Activated T-helper 2 cell treated with anti-CD3 and anti-CD28 coated beads, Interferon-gamma antibody, Interleukin-2, Interleukin-4, amounts not matched to agents 10 μg/mL and 5 μg/mL and 100 μg/mL, durations not matched to agents 14 hours and 24 hours and 36 hours (primary cell): ENCODE measurements at regions not wholly inside any gene's neighbourhood (a gene's known extent, or its start where the extent isn't known, plus 50 kb on each side); places are given as distances from the start of the nearest gene placed in this dataset.
"Not testable (repeated sequence)": the region's sequence is repeated elsewhere in the genome, so short reads cannot be mapped to it uniquely, and the experiment has no call there.

ENCODE experiments used
- DNase-seq: peaks from one replicate; pipeline ENCODE4 v3.0.0; 2021; ENCODE audit warnings: low spot score
- H3K27ac Mint-ChIP-seq: one replicate; pipeline ENCODE4 v1.8.0; 2021; ENCODE audit warnings: mixed read lengths
- H3K27me3 Mint-ChIP-seq: one replicate; pipeline ENCODE4 v1.8.0; 2021; ENCODE audit warnings: low read depth, mixed read lengths
- H3K36me3 Mint-ChIP-seq: one replicate; pipeline ENCODE4 v1.8.0; 2021; ENCODE audit warnings: low read depth, mixed read lengths
- H3K4me1 Mint-ChIP-seq: one replicate; pipeline ENCODE4 v1.8.0; 2021; ENCODE audit warnings: low read depth, mixed read lengths
- H3K4me3 Mint-ChIP-seq: one replicate; pipeline ENCODE4 v1.8.0; 2021; ENCODE audit warnings: low read depth, mild to moderate bottlenecking, moderate library complexity, mixed read lengths
- H3K9me3 Mint-ChIP-seq: one replicate; pipeline ENCODE4 v1.8.0; 2021; ENCODE audit warnings: mixed read lengths
- intact Hi-C: fragments of 100-400 bp; cut with micrococcal nuclease; formaldehyde crosslinking; loops from one replicate; pipeline ENCODE4 v1.15.1; 2023

DNA sequence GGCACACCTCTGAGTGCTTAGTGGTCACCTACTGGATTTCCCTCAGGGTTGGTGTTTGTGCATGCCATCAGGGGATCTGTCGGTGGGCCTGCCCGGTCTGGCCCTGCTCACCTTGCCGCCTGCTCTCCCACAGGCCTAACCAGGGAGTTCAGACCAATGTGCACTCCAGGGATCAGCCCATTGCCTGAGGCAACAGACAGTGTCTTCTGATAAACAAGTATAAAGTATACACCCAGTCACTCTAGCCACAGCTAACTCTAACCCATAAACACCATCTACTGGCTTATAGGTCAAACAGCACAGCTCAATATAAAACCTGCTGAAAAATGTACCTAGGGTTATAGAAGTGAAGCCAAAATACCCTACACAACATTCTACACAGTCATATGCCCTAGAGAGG, 1300.0 kb downstream of the PLA2G4A start:
- Mint-ChIP-seq H3K4me1 (no peaks in the 10 kb centered on the region), H3K9me3 (peaks cover 8% of the 10 kb centered on the region), H3K27me3 (no peaks in the 10 kb centered on the region), H3K27ac (no peak overlapping the region), H3K4me3 (no peak overlapping the region), H3K36me3 (no peaks in the 10 kb centered on the region)
- no peak for DNase-seq
- intact Hi-C loops = no loop called here

DNA sequence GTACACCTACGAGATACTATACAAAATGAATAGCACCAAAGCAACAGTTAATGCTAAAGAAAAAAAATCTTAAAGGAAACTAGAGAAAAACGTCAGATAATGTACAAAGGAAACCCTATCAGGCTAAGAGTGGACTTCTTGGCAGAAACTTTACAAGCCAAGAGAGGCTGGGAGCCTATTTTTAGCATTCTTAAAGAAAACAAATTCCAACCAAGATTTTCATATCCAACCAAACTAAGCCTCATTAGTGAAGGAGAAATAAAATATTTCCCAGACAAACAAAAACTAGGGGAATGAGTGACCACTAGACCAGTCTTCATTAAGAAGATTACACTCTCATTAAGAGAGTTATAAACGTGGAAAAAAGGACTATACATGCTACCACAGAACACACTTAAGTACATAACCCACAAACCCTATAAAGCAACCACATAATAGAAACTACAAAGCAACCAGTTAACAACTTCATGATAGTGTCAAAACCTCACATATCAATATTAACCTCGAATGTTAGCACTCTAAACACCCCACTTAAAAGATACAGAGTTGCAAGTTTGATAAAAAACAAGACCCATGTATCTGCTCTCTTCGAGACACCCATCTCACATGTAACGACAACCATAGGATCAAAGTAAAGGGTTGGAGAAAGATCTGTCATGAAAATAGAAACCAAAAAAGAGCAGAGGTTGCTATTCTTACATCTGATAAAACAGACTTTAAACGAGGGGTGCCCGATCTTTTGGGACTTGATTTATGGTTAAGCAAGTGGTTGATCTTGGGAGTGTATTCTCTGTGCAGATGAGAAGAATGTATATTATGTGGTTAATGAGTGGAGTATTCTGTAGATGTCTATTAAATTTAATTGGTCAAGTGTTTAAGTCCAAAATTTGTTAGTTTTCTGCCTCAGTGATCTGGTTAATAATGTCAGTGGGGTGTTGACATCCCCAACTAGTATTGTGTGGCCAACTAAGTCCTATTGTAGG, 1301.4 kb downstream of the PLA2G4A start:
- H3K4me1 Mint-ChIP-seq = no peaks in the 10 kb centered on the region
- no peaks in the 10 kb centered on the region for H3K36me3 Mint-ChIP-seq
- H3K9me3 Mint-ChIP-seq = peaks cover 13% of the 10 kb centered on the region
- H3K27ac Mint-ChIP-seq = no peak overlapping the region
- no peak overlapping the region for H3K4me3 Mint-ChIP-seq
- intact Hi-C loops = no loop called here
- no peaks in the 10 kb centered on the region for H3K27me3 Mint-ChIP-seq
- DNase-seq = no peak

DNA sequence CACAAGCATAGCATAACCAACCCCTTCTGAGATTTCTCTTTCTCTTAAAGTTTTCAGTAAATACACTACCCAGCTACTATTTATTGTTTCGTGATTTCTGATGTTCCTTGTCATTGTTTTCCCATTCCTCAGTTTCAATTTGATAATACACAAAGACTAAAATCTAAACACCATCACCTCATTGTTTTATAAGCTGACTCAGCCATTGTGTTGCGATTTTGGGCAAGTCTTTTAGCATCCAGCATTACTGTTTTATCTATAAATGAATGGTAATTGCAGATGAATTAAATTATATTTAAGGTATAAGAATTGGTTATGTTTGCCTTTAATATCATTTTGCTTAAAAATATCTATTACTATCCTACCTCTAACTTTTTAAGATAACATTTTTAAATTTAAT, 1308.5 kb downstream of the PLA2G4A start:
- Mint-ChIP-seq H3K4me3 (no peak overlapping the region), H3K27ac (no peak overlapping the region), H3K36me3 (no peaks in the 10 kb centered on the region), H3K27me3 (no peaks in the 10 kb centered on the region), H3K4me1 (no peaks in the 10 kb centered on the region), H3K9me3 (peaks cover 9% of the 10 kb centered on the region)
- no peak for DNase-seq
- intact Hi-C loops = no loop called here

DNA sequence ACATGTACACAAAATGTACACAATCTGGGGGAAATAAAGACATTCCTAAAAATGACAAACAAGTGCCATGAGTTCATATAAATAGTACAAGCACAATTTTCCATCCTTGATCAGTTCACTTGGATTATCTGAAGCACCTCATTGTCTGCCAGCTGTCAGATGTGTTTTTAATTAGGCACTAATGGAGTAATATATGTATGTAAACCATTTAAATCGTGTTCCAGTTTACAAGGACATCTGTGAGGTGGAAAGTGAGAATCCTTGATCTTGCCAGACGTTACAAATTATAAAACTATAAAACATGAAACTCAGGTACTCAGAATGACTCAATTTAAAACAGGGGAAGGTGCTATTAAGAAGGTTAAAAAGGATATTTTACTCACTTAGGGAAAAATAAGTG, 1312.2 kb downstream of the PLA2G4A start:
- Mint-ChIP-seq H3K27me3 (no peaks in the 10 kb centered on the region), H3K36me3 (no peaks in the 10 kb centered on the region), H3K4me1 (no peaks in the 10 kb centered on the region), H3K27ac (no peak overlapping the region), H3K9me3 (peaks cover 13% of the 10 kb centered on the region), H3K4me3 (no peak overlapping the region)
- no peak for DNase-seq
- intact Hi-C loops = no loop called here

DNA sequence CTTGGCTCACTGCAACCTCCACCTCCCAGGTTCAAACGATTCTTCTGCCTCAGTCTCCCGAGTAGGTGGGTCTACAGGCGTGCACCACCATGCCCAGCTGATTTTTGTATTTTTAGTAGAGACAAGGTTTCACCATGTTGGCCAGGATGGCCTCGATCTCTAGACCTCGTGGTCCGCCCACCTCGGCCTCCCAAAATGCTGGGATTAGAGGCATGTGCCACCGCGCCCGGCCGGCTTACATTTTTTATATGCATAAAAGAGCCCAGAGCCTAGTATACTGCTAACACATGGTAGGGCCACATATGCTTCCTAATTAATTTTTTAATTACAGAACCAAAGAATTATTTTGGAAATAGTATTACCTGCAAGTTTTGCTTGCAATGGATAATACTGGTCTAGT, 1325.4 kb downstream of the PLA2G4A start:
- Mint-ChIP-seq H3K27me3 (no peaks in the 10 kb centered on the region), H3K4me3 (no peak overlapping the region), H3K9me3 (no peaks in the 10 kb centered on the region), H3K36me3 (no peaks in the 10 kb centered on the region), H3K27ac (no peak overlapping the region), H3K4me1 (no peaks in the 10 kb centered on the region)
- intact Hi-C loops = no loop called here
- DNase-seq = no peak

DNA sequence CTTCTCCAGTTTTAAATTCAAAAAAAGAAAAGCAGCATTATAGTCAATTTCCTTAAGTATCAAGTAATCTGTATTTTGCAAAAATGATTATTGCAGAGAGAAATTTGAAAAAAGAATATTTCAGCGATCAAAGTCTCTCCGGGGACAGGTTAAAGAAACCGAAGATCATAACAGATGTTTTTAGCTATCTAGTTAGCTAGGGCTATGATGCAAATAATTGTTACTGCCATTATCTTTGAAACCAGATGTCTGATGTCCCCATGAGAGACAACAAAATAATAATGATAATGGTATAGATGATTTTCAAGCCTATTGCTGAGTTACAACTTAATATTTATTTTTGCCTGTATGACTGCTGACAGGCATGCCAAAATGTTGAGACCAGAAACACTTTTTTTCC, 1326.0 kb downstream of the PLA2G4A start:
- H3K4me1 Mint-ChIP-seq = no peaks in the 10 kb centered on the region
- no peaks in the 10 kb centered on the region for H3K9me3 Mint-ChIP-seq
- H3K27me3 Mint-ChIP-seq = no peaks in the 10 kb centered on the region
- H3K27ac Mint-ChIP-seq = no peak overlapping the region
- no peak for DNase-seq
- H3K4me3 Mint-ChIP-seq = no peak overlapping the region
- intact Hi-C loops = no loop called here
- no peaks in the 10 kb centered on the region for H3K36me3 Mint-ChIP-seq

DNA sequence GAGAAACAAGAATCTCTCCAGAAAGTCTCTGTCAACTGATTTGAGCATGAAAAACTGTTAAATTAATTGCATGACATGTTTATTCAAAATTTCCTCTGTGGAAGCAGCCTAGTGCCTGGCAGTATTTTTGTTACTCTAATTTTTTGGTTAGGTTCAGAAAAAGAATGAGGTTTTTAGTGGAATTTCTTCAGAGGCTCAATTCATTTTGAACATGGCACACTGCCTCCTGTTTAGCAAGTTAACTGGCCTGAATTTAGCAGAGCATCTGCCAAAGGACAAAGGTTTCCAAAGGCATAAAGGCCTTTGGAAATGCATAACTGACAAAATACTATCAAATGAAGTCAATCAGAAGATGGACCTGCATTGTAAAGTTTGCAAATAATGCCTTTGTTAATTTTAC, 1326.5 kb downstream of the PLA2G4A start:
- Mint-ChIP-seq H3K27ac (no peak overlapping the region), H3K36me3 (no peaks in the 10 kb centered on the region), H3K27me3 (no peaks in the 10 kb centered on the region), H3K4me1 (no peaks in the 10 kb centered on the region), H3K9me3 (peaks cover 2% of the 10 kb centered on the region), H3K4me3 (no peak overlapping the region)
- DNase-seq = no peak
- intact Hi-C loops = no loop called here

DNA sequence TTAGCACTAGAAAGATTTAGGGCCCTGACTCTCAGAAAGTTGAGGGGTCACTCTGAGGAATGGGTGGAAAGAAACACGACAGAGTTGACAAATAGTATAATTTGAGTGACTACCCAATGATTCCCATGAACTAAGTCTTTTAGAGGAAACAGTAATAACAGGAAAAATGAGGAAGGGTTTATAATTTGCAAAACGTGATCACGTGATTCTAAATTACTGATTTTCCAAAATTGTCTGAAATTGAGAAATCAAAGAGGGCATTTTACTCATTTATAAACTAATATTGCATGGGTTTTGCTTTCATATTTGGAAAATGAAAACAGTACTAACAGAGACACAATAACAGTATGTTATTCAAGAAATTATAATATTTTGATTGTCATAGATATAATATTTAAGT, 1335.7 kb downstream of the PLA2G4A start:
- intact Hi-C loops = no loop called here
- Mint-ChIP-seq H3K9me3 (peaks cover 8% of the 10 kb centered on the region), H3K27ac (no peak overlapping the region)

DNA sequence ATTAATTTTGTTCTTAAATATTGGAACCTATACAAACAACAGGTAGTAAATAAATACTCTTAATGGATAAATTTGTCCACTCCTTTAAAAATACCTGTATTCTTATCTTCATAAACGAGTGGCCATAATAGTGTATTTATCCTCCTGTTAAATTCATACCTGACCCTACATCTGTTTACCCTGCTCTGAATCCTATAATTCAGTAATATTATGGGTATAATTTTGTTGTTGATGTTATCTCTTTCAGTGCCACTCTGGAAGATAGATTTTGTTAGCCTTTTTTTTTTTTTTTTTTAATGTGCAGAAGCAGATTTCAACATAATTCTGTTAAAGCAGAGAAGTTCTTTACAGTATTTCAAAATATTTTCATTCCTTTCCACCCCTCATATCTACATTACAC, 1337.9 kb downstream of the PLA2G4A start:
- no peaks in the 10 kb centered on the region for H3K27me3 Mint-ChIP-seq
- intact Hi-C loops = no loop called here
- peaks cover 3% of the 10 kb centered on the region for H3K9me3 Mint-ChIP-seq
- no peak for DNase-seq
- no peaks in the 10 kb centered on the region for H3K36me3 Mint-ChIP-seq
- no peaks in the 10 kb centered on the region for H3K4me1 Mint-ChIP-seq
- H3K27ac Mint-ChIP-seq = no peak overlapping the region
- H3K4me3 Mint-ChIP-seq = no peak overlapping the region

More for the DNA sequence above, 1335.7 kb downstream of the PLA2G4A start:
- H3K27me3 Mint-ChIP-seq = no peaks in the 10 kb centered on the region
- H3K4me3 Mint-ChIP-seq = no peak overlapping the region
- H3K4me1 Mint-ChIP-seq = no peaks in the 10 kb centered on the region
- no peak for DNase-seq
- H3K36me3 Mint-ChIP-seq = no peaks in the 10 kb centered on the region

DNA sequence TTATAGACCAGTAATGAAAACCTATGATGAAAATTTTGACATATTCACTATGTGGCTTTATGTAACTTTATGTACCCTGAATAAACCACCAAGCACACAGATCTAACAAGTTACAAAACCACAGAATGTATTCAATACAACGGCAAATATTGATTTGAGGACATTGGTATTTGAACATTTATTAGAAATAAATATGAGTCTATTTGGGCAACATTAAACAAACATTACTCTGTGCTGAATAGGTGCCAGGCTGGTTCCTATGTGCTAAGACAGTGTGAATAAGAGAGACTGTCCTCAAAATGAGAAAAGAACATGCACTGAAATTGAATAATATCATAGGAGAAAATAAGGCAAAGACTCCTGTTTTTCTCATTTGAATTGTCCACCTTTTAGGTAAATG, 1341.2 kb downstream of the PLA2G4A start:
- no peak overlapping the region for H3K27ac Mint-ChIP-seq
- no peaks in the 10 kb centered on the region for H3K4me1 Mint-ChIP-seq
- H3K27me3 Mint-ChIP-seq = no peaks in the 10 kb centered on the region
- no peak for DNase-seq
- intact Hi-C loops = no loop called here
- no peak overlapping the region for H3K4me3 Mint-ChIP-seq
- peaks cover 3% of the 10 kb centered on the region for H3K9me3 Mint-ChIP-seq
- H3K36me3 Mint-ChIP-seq = no peaks in the 10 kb centered on the region

DNA sequence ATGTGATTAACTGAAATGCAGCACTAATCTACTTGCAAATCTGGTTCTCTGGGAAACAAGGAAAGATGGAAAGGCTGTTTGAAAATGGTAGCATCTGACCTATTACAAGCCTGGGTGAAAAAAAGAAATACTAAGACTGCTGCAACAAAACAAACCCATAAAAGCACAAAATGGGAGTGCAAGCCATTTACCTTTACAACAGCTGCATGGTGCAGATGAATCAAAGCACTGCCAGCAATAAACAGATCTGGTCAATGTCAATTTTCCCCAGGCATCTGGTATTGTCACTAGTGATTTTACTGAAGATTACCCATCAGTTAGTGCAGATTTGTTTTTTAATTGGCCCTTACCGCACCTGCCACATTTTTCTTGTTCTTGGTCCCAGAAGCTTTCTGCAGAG, 1341.7 kb downstream of the PLA2G4A start:
- H3K9me3 Mint-ChIP-seq = peaks cover 3% of the 10 kb centered on the region
- no peak overlapping the region for H3K4me3 Mint-ChIP-seq
- no peak overlapping the region for H3K27ac Mint-ChIP-seq
- no peaks in the 10 kb centered on the region for H3K27me3 Mint-ChIP-seq
- no peaks in the 10 kb centered on the region for H3K4me1 Mint-ChIP-seq
- intact Hi-C loops = no loop called here
- H3K36me3 Mint-ChIP-seq = no peaks in the 10 kb centered on the region
- no peak for DNase-seq

DNA sequence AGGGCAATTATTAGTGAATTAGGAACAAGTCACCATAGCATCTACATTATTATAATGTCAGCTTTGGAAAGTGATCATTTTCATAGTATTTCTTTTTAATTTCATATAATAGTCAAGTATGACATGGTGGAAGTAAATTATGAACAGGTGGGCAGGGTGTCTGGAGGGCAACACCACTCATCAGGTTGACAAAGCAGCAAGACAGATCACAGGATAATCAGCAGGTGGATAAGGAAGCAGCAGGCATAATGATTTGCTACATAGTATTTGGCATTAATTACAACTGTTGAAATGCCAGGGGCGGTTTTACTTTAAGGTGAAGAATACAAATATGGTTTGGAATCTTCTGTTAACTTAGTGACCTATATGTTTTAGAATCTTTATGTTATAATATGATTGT, 1342.2 kb downstream of the PLA2G4A start:
- Mint-ChIP-seq H3K4me1 (no peaks in the 10 kb centered on the region), H3K4me3 (no peak overlapping the region), H3K27me3 (no peaks in the 10 kb centered on the region), H3K9me3 (peaks cover 3% of the 10 kb centered on the region), H3K27ac (no peak overlapping the region), H3K36me3 (no peaks in the 10 kb centered on the region)
- no peak for DNase-seq
- intact Hi-C loops = no loop called here

DNA sequence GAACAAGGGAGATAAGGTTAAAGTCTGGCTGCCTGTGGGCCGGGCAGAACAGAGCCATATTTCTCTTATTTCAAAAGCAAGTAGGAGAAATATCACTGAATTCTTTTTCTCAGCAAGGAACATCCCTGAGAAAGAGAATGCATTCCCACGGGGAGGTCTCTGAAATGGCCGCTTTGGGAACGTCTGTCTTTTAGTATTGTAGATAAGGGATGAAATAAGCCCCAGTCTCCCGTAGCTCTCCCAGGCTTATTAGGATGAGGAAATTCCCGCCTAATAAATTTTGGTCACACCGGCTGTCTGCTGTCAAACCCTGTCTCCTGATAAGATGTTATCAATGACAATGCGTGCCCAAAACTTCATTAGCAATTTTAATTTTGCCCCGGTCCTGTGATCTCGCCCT, 1353.3 kb downstream of the PLA2G4A start:
- peaks cover 20% of the 10 kb centered on the region for H3K9me3 Mint-ChIP-seq
- H3K27me3 Mint-ChIP-seq, H3K27ac Mint-ChIP-seq, DNase-seq, H3K4me3 Mint-ChIP-seq, H3K36me3 Mint-ChIP-seq, intact Hi-C loops, H3K4me1 Mint-ChIP-seq: not testable (repeated sequence)
